Smooth muscle cell (in vitro differentiated cells): ENCODE measurements at regions not wholly inside any gene's neighbourhood (a gene's known extent, or its start where the extent isn't known, plus 50 kb on each side); places are given as distances from the start of the nearest gene placed in this dataset.

Source experiments
- DNase-seq: peaks from one replicate; lab custom pipeline; 2025; ENCODE audit not compliant: unreplicated experiment; lab: John Stamatoyannopoulos, UW
- H2AFZ ChIP-seq: fragments of 200-600 bp; sonication (generic); 2 replicates; pipeline ENCODE4 v1.6.0; 2016; ENCODE audit warnings: antibody characterized with exemption, low read depth, mild to moderate bottlenecking
- H3F3A ChIP-seq: fragments of 200-600 bp; sonication (generic); 2 replicates; pipeline ENCODE4 v1.6.0; 2017; ENCODE audit warnings: antibody characterized with exemption, low read depth
- H3K27ac ChIP-seq: fragments of 200-600 bp; sonication (generic); 2 replicates; pipeline ENCODE4 v1.5.1; 2016; ENCODE audit warnings: low read depth, mild to moderate bottlenecking
- H3K27me3 ChIP-seq: fragments of 200-600 bp; sonication (generic); 2 replicates; pipeline ENCODE4 v1.6.1; 2016; ENCODE audit warnings: low read depth, mild to moderate bottlenecking
- H3K36me3 ChIP-seq: fragments of 200-600 bp; sonication (generic); 2 replicates; pipeline ENCODE4 v1.5.1; 2016; ENCODE audit warnings: low read depth
- H3K4me1 ChIP-seq: fragments of 200-600 bp; sonication (generic); 2 replicates; pipeline ENCODE4 v1.5.1; 2016; ENCODE audit warnings: low read depth
- H3K4me2 ChIP-seq: fragments of 200-600 bp; sonication (generic); 2 replicates; pipeline ENCODE4 v1.6.0; 2016; ENCODE audit warnings: mild to moderate bottlenecking
- H3K4me3 ChIP-seq: fragments of 200-600 bp; sonication (generic); 2 replicates; pipeline ENCODE4 v1.5.1; 2016; ENCODE audit warnings: mild to moderate bottlenecking
- H3K79me2 ChIP-seq: fragments of 200-600 bp; sonication (generic); 2 replicates; pipeline ENCODE4 v1.6.0; 2016; ENCODE audit warnings: low read depth, mild to moderate bottlenecking
- H3K9ac ChIP-seq: fragments of 200-600 bp; sonication (generic); 2 replicates; pipeline ENCODE4 v1.6.0; 2016; ENCODE audit warnings: low read depth
- H3K9me3 ChIP-seq: fragments of 200-600 bp; sonication (generic); replicated peaks from 2 replicates; pipeline ENCODE4 v1.5.1; 2016; ENCODE audit warnings: low read depth
- H4K20me1 ChIP-seq: fragments of 200-600 bp; sonication (generic); 2 replicates; pipeline ENCODE4 v1.6.0; 2016; ENCODE audit warnings: low read depth
- WGBS: methylation state at CpG from one replicate; pipeline ENCODE4 v1.1.7; 2016; ENCODE audit warnings: low lambda C conversion rate; 5-methylcytosine and 5-hydroxymethylcytosine counted together
- TF ChIP-seq, protein P1 (sequence below): fragments of 200-600 bp; sonication (generic); IDR thresholded peaks from 2 replicates; pipeline ENCODE4 v1.5.1; 2017; ENCODE audit warnings: borderline replicate concordance, mild to moderate bottlenecking, antibody characterized with exemption; ENCODE audit not compliant: insufficient read depth, poor library complexity, severe bottlenecking

DNA sequence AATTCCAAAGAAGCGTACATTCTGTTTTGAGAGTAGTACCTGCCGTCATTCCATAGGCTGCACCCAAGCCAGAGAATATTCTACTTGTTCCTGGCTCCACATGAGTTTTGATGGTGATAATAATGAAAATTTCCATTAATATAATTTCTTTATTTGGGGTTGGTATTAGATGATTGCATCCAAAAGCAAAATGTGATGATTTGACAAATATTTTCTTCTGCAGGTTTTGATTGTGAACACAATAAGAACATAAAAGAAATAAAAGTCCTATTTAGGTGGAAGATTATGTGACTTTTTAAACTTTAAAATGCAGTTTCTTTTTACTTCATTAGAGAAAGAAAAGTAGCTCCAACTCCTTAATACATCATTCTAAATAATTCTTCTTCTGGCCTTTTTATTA is 284.8 kb upstream of the FMN2 start:
- no peaks in the 10 kb centered on the region for H3K27me3 ChIP-seq
- H2AFZ ChIP-seq = no peak overlapping the region
- WGBS = 99% methylated on average over 2 of the region's 2 CpGs
- no peak overlapping the region for H3K4me3 ChIP-seq
- no peak for DNase-seq
- peaks cover 20% of the 10 kb centered on the region for H3K4me1 ChIP-seq
- no peak overlapping the region for H3K4me2 ChIP-seq
- no peaks in the 10 kb centered on the region for H3F3A ChIP-seq
- no peak overlapping the region for H3K9ac ChIP-seq
- no peaks in the 10 kb centered on the region for H3K9me3 ChIP-seq
- TF ChIP-seq, protein P1, sequence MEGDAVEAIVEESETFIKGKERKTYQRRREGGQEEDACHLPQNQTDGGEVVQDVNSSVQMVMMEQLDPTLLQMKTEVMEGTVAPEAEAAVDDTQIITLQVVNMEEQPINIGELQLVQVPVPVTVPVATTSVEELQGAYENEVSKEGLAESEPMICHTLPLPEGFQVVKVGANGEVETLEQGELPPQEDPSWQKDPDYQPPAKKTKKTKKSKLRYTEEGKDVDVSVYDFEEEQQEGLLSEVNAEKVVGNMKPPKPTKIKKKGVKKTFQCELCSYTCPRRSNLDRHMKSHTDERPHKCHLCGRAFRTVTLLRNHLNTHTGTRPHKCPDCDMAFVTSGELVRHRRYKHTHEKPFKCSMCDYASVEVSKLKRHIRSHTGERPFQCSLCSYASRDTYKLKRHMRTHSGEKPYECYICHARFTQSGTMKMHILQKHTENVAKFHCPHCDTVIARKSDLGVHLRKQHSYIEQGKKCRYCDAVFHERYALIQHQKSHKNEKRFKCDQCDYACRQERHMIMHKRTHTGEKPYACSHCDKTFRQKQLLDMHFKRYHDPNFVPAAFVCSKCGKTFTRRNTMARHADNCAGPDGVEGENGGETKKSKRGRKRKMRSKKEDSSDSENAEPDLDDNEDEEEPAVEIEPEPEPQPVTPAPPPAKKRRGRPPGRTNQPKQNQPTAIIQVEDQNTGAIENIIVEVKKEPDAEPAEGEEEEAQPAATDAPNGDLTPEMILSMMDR = no peak
- no peak overlapping the region for H3K27ac ChIP-seq
- H3K36me3 ChIP-seq = no peaks in the 10 kb centered on the region
- H4K20me1 ChIP-seq = no peaks in the 10 kb centered on the region
- no peaks in the 10 kb centered on the region for H3K79me2 ChIP-seq

DNA sequence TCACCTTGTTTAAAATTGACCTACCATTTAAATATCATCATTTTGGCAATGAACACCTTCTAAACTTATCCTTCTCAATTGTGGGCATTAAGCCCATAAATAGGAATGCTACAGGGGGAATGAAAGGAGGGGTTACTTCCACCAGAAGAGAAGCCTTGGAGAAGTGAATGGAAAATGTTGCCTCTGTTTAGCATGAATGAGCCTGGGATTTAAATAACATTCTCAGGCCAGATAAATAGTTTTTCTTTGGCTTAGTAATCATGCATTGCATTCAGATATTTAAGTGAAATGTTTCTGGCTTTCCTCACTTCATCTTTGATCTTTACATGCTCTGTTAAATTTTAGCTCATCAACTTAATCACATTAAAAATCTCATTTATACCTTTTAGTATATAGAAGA is 284.3 kb upstream of the FMN2 start:
- Histone ChIP-seq H2AFZ (no peak overlapping the region), H3F3A (no peaks in the 10 kb centered on the region), H3K27ac (no peak overlapping the region), H3K4me3 (no peak overlapping the region), H3K79me2 (no peaks in the 10 kb centered on the region), H3K4me2 (no peak overlapping the region), H3K9ac (no peak overlapping the region), H3K36me3 (no peaks in the 10 kb centered on the region), H3K27me3 (no peaks in the 10 kb centered on the region), H4K20me1 (no peaks in the 10 kb centered on the region), H3K4me1 (peaks cover 20% of the 10 kb centered on the region), H3K9me3 (no peaks in the 10 kb centered on the region)
- no peak for DNase-seq
- TF ChIP-seq, protein P1 = no peak

DNA sequence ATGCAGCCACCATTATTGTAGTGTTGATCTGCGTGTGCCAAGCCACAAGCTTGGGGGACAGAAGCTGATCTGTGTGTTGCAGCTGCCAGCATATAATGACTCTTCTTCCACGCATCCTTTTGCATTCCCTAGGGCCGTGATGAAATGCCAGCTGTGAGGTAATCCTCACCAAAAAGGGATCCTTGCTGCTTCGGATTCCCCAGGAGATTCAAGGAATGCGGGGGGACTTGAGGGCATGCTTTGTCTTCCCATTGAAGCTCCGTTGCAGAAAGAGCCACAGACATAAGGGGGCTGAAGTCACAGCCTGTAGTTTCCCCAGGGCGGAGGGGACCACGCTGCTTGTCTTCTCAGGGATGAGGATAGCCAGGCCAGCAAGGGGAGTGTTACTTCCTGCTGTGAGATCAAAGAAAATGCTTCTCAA is 281.6 kb upstream of the FMN2 start:
- Histone ChIP-seq H3K9me3 (no peaks in the 10 kb centered on the region), H3K9ac (no peak overlapping the region), H3F3A (peaks cover 6% of the 10 kb centered on the region), H3K27ac (no peak overlapping the region), H3K4me3 (no peak overlapping the region), H3K4me2 (no peak overlapping the region), H4K20me1 (no peaks in the 10 kb centered on the region), H3K27me3 (no peaks in the 10 kb centered on the region), H3K79me2 (no peaks in the 10 kb centered on the region), H2AFZ (no peak overlapping the region), H3K36me3 (no peaks in the 10 kb centered on the region), H3K4me1 (peaks cover 20% of the 10 kb centered on the region)
- no peak for DNase-seq
- 23% methylated on average over 8 of the region's 8 CpGs for WGBS
- TF ChIP-seq, protein P1 = no peak

DNA sequence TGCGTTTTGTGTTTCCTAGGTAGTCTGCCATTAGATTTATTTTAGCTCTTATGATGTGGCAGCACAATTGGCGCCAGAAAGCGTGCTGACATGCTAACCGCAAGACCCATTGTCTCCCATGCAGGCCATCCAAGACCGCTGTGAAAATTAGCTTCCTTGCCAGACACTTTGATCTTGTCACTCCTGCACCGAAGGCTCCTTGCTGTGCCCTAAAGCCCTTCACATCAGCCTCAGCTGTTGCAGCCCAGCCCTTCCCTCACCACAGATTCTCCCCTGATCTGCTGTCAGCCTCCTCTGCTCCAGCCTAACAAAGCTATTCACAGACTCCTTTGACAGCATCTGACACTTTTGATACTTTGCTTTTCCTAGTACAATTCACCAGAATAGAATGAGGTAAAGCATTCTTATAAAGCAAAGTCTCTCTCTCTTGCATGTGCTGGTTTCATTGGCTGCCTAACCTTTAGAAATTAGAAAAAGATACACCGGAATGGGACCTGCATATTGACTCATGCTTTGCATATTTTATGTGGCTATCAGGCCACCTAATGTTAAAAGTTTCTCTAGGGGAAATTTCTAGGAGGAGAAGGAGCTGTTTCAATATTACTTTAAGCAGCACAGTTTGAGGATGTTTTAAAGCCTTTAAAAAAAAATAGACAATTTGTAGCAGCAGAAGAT is 280.3 kb upstream of the FMN2 start:
- Histone ChIP-seq H3K9ac (no peak overlapping the region), H3K79me2 (no peaks in the 10 kb centered on the region), H3K27ac (peak overlapping the region; percentile 1), H3K4me2 (no peak overlapping the region), H4K20me1 (no peaks in the 10 kb centered on the region), H3K4me3 (no peak overlapping the region), H3K27me3 (no peaks in the 10 kb centered on the region), H3K36me3 (no peaks in the 10 kb centered on the region), H2AFZ (no peak overlapping the region), H3K9me3 (no peaks in the 10 kb centered on the region), H3K4me1 (peaks cover 20% of the 10 kb centered on the region), H3F3A (peaks cover 10% of the 10 kb centered on the region)
- TF ChIP-seq, protein P1 = no peak
- WGBS = 32% methylated on average over 7 of the region's 7 CpGs
- DNase-seq = no peak
